Subcutaneous abdominal adipose tissue (tissue), 5 donors: ENCODE measurements at regions not wholly inside any gene's neighbourhood (a gene's known extent, or its start where the extent isn't known, plus 50 kb on each side); places are given as distances from the start of the nearest gene placed in this dataset.
"Not testable (repeated sequence)": the region's sequence is repeated elsewhere in the genome, so short reads cannot be mapped to it uniquely, and the experiment has no call there.

Experiments used
- H3K27ac ChIP-seq: one replicate; pipeline ENCODE4 v1.7.0; 2013; ENCODE audit warnings: low read depth, mild to moderate bottlenecking, inconsistent platforms, low read length, moderate library complexity
- H3K27me3 ChIP-seq, 5 donors: one replicate each; pipeline ENCODE4 v1.7.0; 2013; ENCODE audit warnings: low read length in 5 of 5, inconsistent platforms in 1 of 5; ENCODE audit not compliant: control insufficient read depth in 5 of 5, insufficient read depth in 4 of 5
- H3K36me3 ChIP-seq, 5 donors: one replicate each; pipeline ENCODE4 v1.7.0; 2013; ENCODE audit warnings: low read length in 5 of 5; ENCODE audit not compliant: control insufficient read depth in 5 of 5, insufficient read depth in 5 of 5
- H3K4me1 ChIP-seq, 5 donors: one replicate each; pipeline ENCODE4 v1.7.0; 2013; ENCODE audit warnings: low read length in 5 of 5, mild to moderate bottlenecking in 3 of 5, moderate library complexity in 1 of 5; ENCODE audit not compliant: control insufficient read depth in 5 of 5, insufficient read depth in 5 of 5
- H3K4me3 ChIP-seq, 5 donors: one replicate each; pipeline ENCODE4 v1.7.0; 2013; ENCODE audit warnings: low read length in 5 of 5, low read depth in 1 of 5
- H3K9ac ChIP-seq, 5 donors: one replicate each; pipeline ENCODE4 v1.7.0; 2013; ENCODE audit warnings: low read length in 5 of 5, mild to moderate bottlenecking in 4 of 5, moderate library complexity in 3 of 5
- H3K9me3 ChIP-seq, 5 donors: one replicate each; pipeline ENCODE4 v1.7.0; 2013; ENCODE audit warnings: low read length in 5 of 5; ENCODE audit not compliant: control insufficient read depth in 5 of 5
- donor health status: healthy.
- donor health status: healthy.
- donor health status: healthy.
- donor health status: healthy.
- donor health status: healthy.

GRCh38 chr10:62492012-62492869 is 118.1 kb downstream of the ZNF365 start:
- Histone ChIP-seq H3K36me3 (no peaks in the 10 kb centered on the region), H3K9ac (no peak overlapping the region), H3K27ac (peak overlapping the region; percentile 47), H3K9me3 (no peaks in the 10 kb centered on the region), H3K4me1 (peaks cover 5 to 22% (median 14%) of the 10 kb centered on the region in 5 donors), H3K27me3 (peaks cover 0 to under 1% (median 0%) of the 10 kb centered on the region in 5 donors), H3K4me3 (peak overlapping the region in 2 of 5 donors; percentile 30 to 44)

GRCh38 chr10:62492870-62493180 is 118.7 kb downstream of the ZNF365 start:
- H3K4me3 ChIP-seq = no peak overlapping the region
- H3K9me3 ChIP-seq = no peaks in the 10 kb centered on the region
- no peaks in the 10 kb centered on the region for H3K36me3 ChIP-seq
- peaks cover 5 to 22% (median 14%) of the 10 kb centered on the region in 5 donors for H3K4me1 ChIP-seq
- H3K27ac ChIP-seq = peak overlapping the region; percentile 47
- peaks cover 0 to 3% (median 0%) of the 10 kb centered on the region in 5 donors for H3K27me3 ChIP-seq
- no peak overlapping the region for H3K9ac ChIP-seq

GRCh38 chr10:62496925-62497324 is 122.8 kb downstream of the ZNF365 start:
- H3K4me1 ChIP-seq = peaks cover 5 to 21% (median 14%) of the 10 kb centered on the region in 5 donors
- H3K4me3 ChIP-seq = no peak overlapping the region
- peaks cover 0 to 3% (median 0%) of the 10 kb centered on the region in 5 donors for H3K27me3 ChIP-seq
- no peak overlapping the region for H3K9ac ChIP-seq
- no peaks in the 10 kb centered on the region for H3K36me3 ChIP-seq
- H3K27ac ChIP-seq = no peak overlapping the region
- peaks cover 0 to 4% (median 0%) of the 10 kb centered on the region in 5 donors for H3K9me3 ChIP-seq

- Histone ChIP-seq H3K4me3 (no peak overlapping the region), H3K9ac (no peak overlapping the region), H3K4me1 (peaks cover 0 to 16% (median 6%) of the 10 kb centered on the region in 5 donors), H3K27me3 (peaks cover 0 to 3% (median 0%) of the 10 kb centered on the region in 5 donors), H3K27ac (no peak overlapping the region), H3K9me3 (peaks cover 0 to 4% (median 0%) of the 10 kb centered on the region in 5 donors), H3K36me3 (no peaks in the 10 kb centered on the region)
Measured at GRCh38 chr10:62498271-62498670, 124.1 kb downstream of the ZNF365 start.

- not testable (repeated sequence) for H3K4me3 ChIP-seq, H3K9me3 ChIP-seq, H3K9ac ChIP-seq, H3K27me3 ChIP-seq, H3K27ac ChIP-seq, H3K36me3 ChIP-seq
- peaks cover 0 to 13% (median 7%) of the 10 kb centered on the region in 5 donors for H3K4me1 ChIP-seq
Measured at GRCh38 chr10:62500116-62500515, 125.9 kb downstream of the ZNF365 start.

- Histone ChIP-seq H3K4me1 (peaks cover 0 to 13% (median 7%) of the 10 kb centered on the region in 5 donors), H3K27me3 (peaks cover 0 to 3% (median 0%) of the 10 kb centered on the region in 5 donors), H3K27ac (no peak overlapping the region), H3K4me3 (no peak overlapping the region), H3K9ac (no peak overlapping the region), H3K36me3 (no peaks in the 10 kb centered on the region), H3K9me3 (peaks cover 0 to 4% (median 0%) of the 10 kb centered on the region in 5 donors)
Measured at GRCh38 chr10:62501547-62501946, 127.4 kb downstream of the ZNF365 start.

GRCh38 chr10:62502995-62503613 is 128.9 kb downstream of the ZNF365 start:
- Histone ChIP-seq H3K9ac (no peak overlapping the region), H3K4me1 (peaks cover 0 to 13% (median 7%) of the 10 kb centered on the region in 5 donors), H3K27ac (peak overlapping the region; percentile 20), H3K36me3 (no peaks in the 10 kb centered on the region), H3K27me3 (no peaks in the 10 kb centered on the region), H3K9me3 (peaks cover 0 to 4% (median 0%) of the 10 kb centered on the region in 5 donors), H3K4me3 (no peak overlapping the region)

- H3K36me3 ChIP-seq = no peaks in the 10 kb centered on the region
- no peaks in the 10 kb centered on the region for H3K27me3 ChIP-seq
- H3K9me3 ChIP-seq = peaks cover 0 to 4% (median 0%) of the 10 kb centered on the region in 5 donors
- peaks cover 0 to 13% (median 7%) of the 10 kb centered on the region in 5 donors for H3K4me1 ChIP-seq
- H3K4me3 ChIP-seq = no peak overlapping the region
- no peak overlapping the region for H3K27ac ChIP-seq
- H3K9ac ChIP-seq = no peak overlapping the region
Measured at GRCh38 chr10:62503872-62504271, 129.7 kb downstream of the ZNF365 start.

- Histone ChIP-seq H3K4me3 (no peak overlapping the region), H3K9me3 (no peaks in the 10 kb centered on the region), H3K9ac (no peak overlapping the region), H3K27me3 (no peaks in the 10 kb centered on the region), H3K27ac (no peak overlapping the region), H3K36me3 (no peaks in the 10 kb centered on the region), H3K4me1 (peaks cover 0 to 30% (median 12%) of the 10 kb centered on the region in 5 donors)
Measured at GRCh38 chr10:62506371-62506770, 132.2 kb downstream of the ZNF365 start.

- Histone ChIP-seq H3K36me3 (no peaks in the 10 kb centered on the region), H3K9me3 (no peaks in the 10 kb centered on the region), H3K4me3 (no peak overlapping the region)
Measured at GRCh38 chr10:62511238-62511637, 137.1 kb downstream of the ZNF365 start.

More at GRCh38 chr10:62511238-62511637, 137.1 kb downstream of the ZNF365 start:
- H3K27ac ChIP-seq = no peak overlapping the region
- no peaks in the 10 kb centered on the region for H3K27me3 ChIP-seq
- H3K4me1 ChIP-seq = peaks cover 0 to 17% (median 8%) of the 10 kb centered on the region in 5 donors
- no peak overlapping the region for H3K9ac ChIP-seq
